Muscle of leg (tissue), 3 donors: ENCODE measurements at regions not wholly inside any gene's neighbourhood (a gene's known extent, or its start where the extent isn't known, plus 50 kb on each side); places are given as distances from the start of the nearest gene placed in this dataset.
A peak's percentile ranks its signal among the peaks of the same experiment; 100 is the strongest.

Source experiments
- DNase-seq: peaks from one replicate; pipeline ENCODE4 v3.0.0; 2013
- H3K27ac ChIP-seq: one replicate; pipeline ENCODE4 v1.5.1; 2013; ENCODE audit warnings: mild to moderate bottlenecking, low read length, control low read depth
- H3K27me3 ChIP-seq: one replicate; pipeline ENCODE4 v1.6.1; 2013; ENCODE audit warnings: low read length; ENCODE audit not compliant: control insufficient read depth, insufficient read depth
- H3K36me3 ChIP-seq: one replicate; pipeline ENCODE4 v1.6.1; 2013; ENCODE audit warnings: low read length; ENCODE audit not compliant: control insufficient read depth, insufficient read depth
- H3K4me1 ChIP-seq: one replicate; pipeline ENCODE4 v1.6.1; 2013; ENCODE audit warnings: low read length; ENCODE audit not compliant: control insufficient read depth, insufficient read depth
- H3K4me3 ChIP-seq: one replicate; pipeline ENCODE4 v1.5.1; 2013; ENCODE audit warnings: low read length, control low read depth
- H3K9me3 ChIP-seq: replicated peaks from 2 replicates; pipeline ENCODE4 v1.6.1; 2013; ENCODE audit warnings: low read depth, low read length; ENCODE audit not compliant: control insufficient read depth
- WGBS: methylation state at CpG from one replicate; pipeline ENCODE4 v1.1.5; 2013; ENCODE audit warnings: missing lambda C conversion rate; ENCODE audit not compliant: insufficient coverage; 5-methylcytosine and 5-hydroxymethylcytosine counted together

DNA sequence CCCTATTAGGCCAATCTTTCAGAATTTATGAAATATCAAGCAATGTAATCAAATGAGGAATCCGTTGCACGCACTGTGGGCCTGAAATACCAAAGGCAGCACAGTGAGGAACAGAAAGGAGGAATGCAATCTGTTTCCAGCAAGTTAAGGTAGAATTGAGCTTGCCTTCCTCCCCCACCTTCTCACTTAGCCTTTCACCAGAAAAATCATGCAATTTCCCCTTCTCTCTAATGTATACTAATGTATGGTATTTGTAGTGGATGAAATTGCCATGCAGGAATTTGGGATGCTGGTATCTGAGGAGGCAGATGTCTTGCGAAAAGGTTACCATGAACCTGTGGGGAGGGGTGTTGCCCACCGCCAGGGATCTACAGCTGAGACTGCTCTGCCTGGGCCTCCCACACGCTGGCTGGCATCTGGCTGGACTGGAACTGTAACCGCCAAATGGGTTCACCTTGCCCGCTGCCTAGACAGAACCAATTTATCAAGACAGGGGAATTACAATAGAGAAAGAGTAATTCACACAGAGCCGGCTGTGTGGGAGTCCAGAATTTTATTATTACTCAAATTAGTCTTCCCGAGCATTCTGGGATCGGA, 222.4 kb upstream of the MYLIP start:
- no peaks in the 10 kb centered on the region for H3K27me3 ChIP-seq
- no peak for DNase-seq
- H3K9me3 ChIP-seq: peaks cover 2% of the 10 kb centered on the region
- no peak overlapping the region for H3K4me3 ChIP-seq
- no peak overlapping the region for H3K27ac ChIP-seq
- WGBS: 96% methylated on average over 3 of the region's 10 CpGs
- no peaks in the 10 kb centered on the region for H3K4me1 ChIP-seq
- H3K36me3 ChIP-seq: no peaks in the 10 kb centered on the region

GRCh38 chr6:15905488-15906419, 223.1 kb upstream of the MYLIP start:
- 70% methylated on average over 4 of the region's 8 CpGs for WGBS
- Histone ChIP-seq H3K36me3 (no peaks in the 10 kb centered on the region), H3K9me3 (peaks cover 2% of the 10 kb centered on the region), H3K27me3 (no peaks in the 10 kb centered on the region), H3K4me1 (no peaks in the 10 kb centered on the region), H3K4me3 (no peak overlapping the region), H3K27ac (no peak overlapping the region)
- no peak for DNase-seq

GRCh38 chr6:15904651-15905376, 224.1 kb upstream of the MYLIP start:
- DNase-seq: no peak
- Histone ChIP-seq H3K36me3 (no peaks in the 10 kb centered on the region), H3K27ac (no peak overlapping the region), H3K4me3 (no peak overlapping the region), H3K4me1 (no peaks in the 10 kb centered on the region), H3K9me3 (peaks cover 2% of the 10 kb centered on the region), H3K27me3 (no peaks in the 10 kb centered on the region)
- WGBS: 64% methylated on average over 2 of the region's 6 CpGs

DNA sequence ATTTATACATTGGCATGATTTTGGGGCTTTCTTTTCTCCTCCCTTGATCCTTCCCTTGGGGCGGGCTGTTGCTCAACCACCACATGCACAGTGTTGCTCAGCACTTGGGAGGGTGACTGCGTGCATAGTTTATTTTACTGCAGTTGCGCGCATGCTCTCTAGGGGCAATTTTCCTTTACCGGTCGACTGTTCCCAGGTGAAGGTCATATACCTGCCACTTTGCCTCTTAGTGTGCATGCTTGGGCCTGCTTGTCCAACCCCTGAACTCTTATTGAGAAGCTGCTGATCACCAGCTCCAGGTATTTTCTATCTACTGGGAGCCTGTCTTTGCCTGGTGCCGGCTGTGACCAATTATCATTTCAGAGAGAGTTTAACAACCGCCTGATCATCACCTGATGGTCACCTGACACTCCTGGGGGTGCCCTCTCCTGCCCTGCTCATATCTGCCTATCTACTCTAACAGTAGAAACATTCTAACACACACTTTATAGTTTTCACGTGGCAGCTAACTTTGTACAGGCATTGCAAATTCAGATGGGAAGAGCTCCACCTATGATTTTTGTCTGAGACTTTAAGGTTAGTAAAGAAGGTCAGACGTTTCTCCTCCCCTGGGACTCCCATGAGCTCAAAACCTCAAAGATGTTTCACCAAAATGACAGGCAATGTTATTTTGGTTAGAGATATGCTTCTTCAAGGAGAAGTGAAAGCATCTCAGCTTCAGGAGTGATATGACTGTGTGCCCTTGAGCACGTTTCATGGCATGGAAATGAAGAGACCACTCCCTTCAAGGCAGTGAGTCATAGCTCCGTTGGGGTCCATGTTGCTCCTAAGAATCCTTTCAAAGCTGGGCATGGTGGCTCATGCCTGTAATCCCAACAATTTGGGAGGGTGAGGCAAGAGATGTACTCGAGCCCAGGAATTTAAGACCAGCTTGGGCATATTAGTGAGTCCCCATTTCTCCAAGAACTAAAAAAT, 227.5 kb upstream of the MYLIP start:
- H3K27ac ChIP-seq: no peak overlapping the region
- peaks cover 5% of the 10 kb centered on the region for H3K4me1 ChIP-seq
- DNase-seq: no peak
- H3K4me3 ChIP-seq: no peak overlapping the region
- peaks cover 2% of the 10 kb centered on the region for H3K9me3 ChIP-seq
- H3K36me3 ChIP-seq: no peaks in the 10 kb centered on the region
- 59% methylated on average over 9 of the region's 13 CpGs for WGBS
- H3K27me3 ChIP-seq: no peaks in the 10 kb centered on the region

DNA sequence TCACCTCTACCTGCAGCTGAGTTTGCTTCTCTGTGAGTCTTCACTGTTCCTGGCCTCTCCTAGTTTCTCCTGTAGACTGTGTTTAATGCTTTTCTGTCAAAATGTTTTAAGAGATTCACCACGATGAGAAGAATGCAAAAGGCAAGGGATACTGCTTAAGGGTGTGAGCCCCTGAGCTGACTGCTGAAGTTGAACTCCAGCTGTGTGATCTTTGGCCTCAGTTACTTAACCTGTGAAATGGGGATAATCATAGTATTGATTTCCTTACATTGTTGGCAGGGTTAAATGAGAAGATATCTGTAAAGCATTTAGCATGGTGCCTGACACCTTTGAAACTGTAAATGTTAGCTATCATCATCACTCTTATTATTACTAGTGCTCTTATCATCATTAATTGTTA, 230.2 kb upstream of the MYLIP start:
- H3K9me3 ChIP-seq: peaks cover 2% of the 10 kb centered on the region
- whole genome bisulfite sequencing: 0% methylated on average over 1 of the region's 1 CpG
- H3K27me3 ChIP-seq: no peaks in the 10 kb centered on the region
- peaks cover 5% of the 10 kb centered on the region for H3K4me1 ChIP-seq
- H3K27ac ChIP-seq: no peak overlapping the region
- H3K36me3 ChIP-seq: no peaks in the 10 kb centered on the region
- H3K4me3 ChIP-seq: no peak overlapping the region
- no peak for DNase-seq

DNA sequence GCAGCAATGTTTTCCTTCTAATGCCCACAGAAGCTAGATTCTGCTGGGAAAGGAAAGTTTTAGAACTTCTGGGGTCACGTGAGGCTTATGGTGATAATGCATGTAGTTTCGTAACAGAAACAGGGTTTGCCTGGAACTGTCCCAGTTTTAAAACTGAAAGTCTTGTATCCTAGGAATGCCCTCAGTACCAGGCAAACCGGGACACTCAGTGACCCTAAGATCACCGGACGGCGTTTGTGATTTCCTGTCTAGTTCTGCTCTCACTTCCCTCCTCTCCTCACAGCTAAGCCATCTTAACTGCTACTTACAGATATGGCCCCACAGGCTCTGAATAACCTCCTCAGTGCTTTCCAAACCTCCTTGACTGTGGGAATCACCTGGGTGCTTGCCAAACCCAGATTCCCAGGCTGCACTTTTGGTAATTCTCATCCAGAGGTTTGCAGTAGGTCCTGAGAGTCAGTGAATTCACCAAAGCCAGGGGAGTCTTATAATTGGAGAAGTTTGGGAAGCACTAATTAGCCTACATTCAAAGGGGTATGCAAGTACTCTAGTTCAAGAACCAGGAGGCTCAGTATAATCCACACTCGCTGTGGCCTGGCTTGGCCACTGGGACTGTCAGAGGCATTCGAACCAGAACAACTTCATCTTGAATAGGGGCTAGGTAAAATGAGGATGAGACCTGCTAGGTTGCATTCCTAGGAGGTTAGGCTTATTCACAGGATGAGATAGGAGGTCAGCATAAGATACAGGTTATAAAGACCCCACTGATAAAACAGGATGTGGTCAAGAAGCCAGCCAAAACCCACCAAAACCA, 231.6 kb upstream of the MYLIP start:
- peak; percentile 70 for DNase-seq
- peak overlapping the region; percentile 1 for H3K27ac ChIP-seq
- WGBS: 13% methylated on average over 5 of the region's 8 CpGs

DNA sequence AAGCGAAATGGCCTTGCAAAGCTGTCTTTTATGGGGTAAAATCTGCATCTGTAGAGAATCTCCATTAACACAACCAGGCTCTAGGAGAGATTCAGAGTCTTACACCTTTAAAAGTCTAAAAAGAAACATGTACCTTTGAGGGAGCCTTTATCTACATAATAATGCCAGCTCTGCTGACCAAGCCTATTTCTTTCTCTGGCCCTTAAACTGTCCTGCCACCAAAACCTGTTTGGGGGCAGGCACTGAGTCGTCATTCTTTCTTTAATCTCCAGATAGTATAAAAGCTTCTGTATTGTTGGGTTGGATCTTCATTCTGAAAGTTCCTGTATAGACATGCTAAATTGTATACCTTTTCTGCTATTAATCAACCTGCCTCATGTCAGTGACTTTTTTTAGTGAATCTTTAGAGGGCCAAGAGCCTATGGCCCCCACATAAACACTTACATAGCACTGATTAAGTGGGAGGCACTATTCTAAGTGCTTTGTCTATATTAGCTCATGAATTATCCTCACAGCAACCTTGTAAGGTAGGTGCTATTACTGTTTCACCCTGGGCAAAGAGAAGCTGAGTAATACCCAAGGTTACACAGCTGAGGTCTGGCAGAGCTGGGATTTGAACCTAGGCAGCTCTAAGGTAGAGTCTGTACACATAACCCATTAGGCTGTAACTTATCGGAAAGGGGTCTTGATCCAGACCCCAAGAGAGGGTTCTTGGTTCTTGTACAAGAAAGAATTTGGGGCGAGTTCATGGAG, 232.3 kb upstream of the DTNBP1 start:
- Histone ChIP-seq H3K27me3 (no peaks in the 10 kb centered on the region), H3K9me3 (peaks cover 3% of the 10 kb centered on the region), H3K4me1 (peaks cover 5% of the 10 kb centered on the region), H3K4me3 (no peak overlapping the region), H3K27ac (no peak overlapping the region), H3K36me3 (no peaks in the 10 kb centered on the region)
- DNase-seq: no peak
- 100% methylated on average over 1 of the region's 4 CpGs for WGBS

More for the DNA sequence above, 231.6 kb upstream of the MYLIP start:
- Histone ChIP-seq H3K4me1 (peaks cover 5% of the 10 kb centered on the region), H3K36me3 (no peaks in the 10 kb centered on the region), H3K4me3 (no peak overlapping the region), H3K9me3 (peaks cover 3% of the 10 kb centered on the region), H3K27me3 (no peaks in the 10 kb centered on the region)

- peaks cover 7% of the 10 kb centered on the region for H3K4me1 ChIP-seq
- H3K27me3 ChIP-seq: no peaks in the 10 kb centered on the region
- 92% methylated on average over 2 of the region's 5 CpGs for WGBS
- DNase-seq: no peak
- H3K36me3 ChIP-seq: no peaks in the 10 kb centered on the region
- peaks cover 3% of the 10 kb centered on the region for H3K9me3 ChIP-seq
- H3K4me3 ChIP-seq: no peak overlapping the region
- H3K27ac ChIP-seq: no peak overlapping the region
Observed at GRCh38 chr6:15893556-15894253, 230.9 kb upstream of the DTNBP1 start.
